HG02763 (cell line): ENCODE measurements at regions not wholly inside any gene's neighbourhood (a gene's known extent, or its start where the extent isn't known, plus 50 kb on each side); places are given as distances from the start of the nearest gene placed in this dataset.

Experiments used
- ATAC-seq: cut with Tn5 transposase; IDR thresholded peaks from one replicate; pipeline ENCODE4 v1.9.1; 2021; ENCODE audit warnings: mild to moderate bottlenecking, moderate library complexity; ENCODE audit not compliant: unreplicated experiment

GRCh38 chr7:79593866-79594301 is 140.4 kb upstream of the MAGI2 start:
- no peak for ATAC-seq

- ATAC-seq: no peak
Observed at GRCh38 chr7:79590916-79591623, 137.6 kb upstream of the MAGI2 start.

- ATAC-seq: no peak
Observed at GRCh38 chr7:79590391-79590790, 136.9 kb upstream of the MAGI2 start.

- ATAC-seq: no peak
Observed at GRCh38 chr7:79570903-79571302, 117.4 kb upstream of the MAGI2 start.

GRCh38 chr7:79563821-79564522 is 110.5 kb upstream of the MAGI2 start:
- ATAC-seq: no peak

- no peak for ATAC-seq
Observed at GRCh38 chr7:79555571-79555970, 102.1 kb upstream of the MAGI2 start.

- ATAC-seq: no peak
Observed at GRCh38 chr7:79553811-79554555, 100.5 kb upstream of the MAGI2 start.

GRCh38 chr7:79552463-79552862 is 99.0 kb upstream of the MAGI2 start:
- no peak for ATAC-seq

GRCh38 chr7:79548727-79549126 is 95.3 kb upstream of the MAGI2 start:
- no peak for ATAC-seq

GRCh38 chr7:79547132-79547531 is 93.7 kb upstream of the MAGI2 start:
- no peak for ATAC-seq

- ATAC-seq: no peak
Observed at GRCh38 chr7:79540592-79540991, 87.1 kb upstream of the MAGI2 start.

GRCh38 chr7:79534128-79534527 is 80.7 kb upstream of the MAGI2 start:
- ATAC-seq: no peak

GRCh38 chr7:79531905-79532664 is 78.6 kb upstream of the MAGI2 start:
- no peak for ATAC-seq

GRCh38 chr7:79531116-79531515 is 77.6 kb upstream of the MAGI2 start:
- no peak for ATAC-seq

- no peak for ATAC-seq
Observed at GRCh38 chr7:79529881-79530235, 76.4 kb upstream of the MAGI2 start.

GRCh38 chr7:79529214-79529880 is 75.9 kb upstream of the MAGI2 start:
- no peak for ATAC-seq

GRCh38 chr7:79528421-79528820 is 75.0 kb upstream of the MAGI2 start:
- ATAC-seq: no peak

GRCh38 chr7:79524048-79524447 is 70.6 kb upstream of the MAGI2 start:
- no peak for ATAC-seq

- ATAC-seq: no peak
Observed at GRCh38 chr7:79523436-79523835, 70.0 kb upstream of the MAGI2 start.

GRCh38 chr7:79520543-79520942 is 67.1 kb upstream of the MAGI2 start:
- no peak for ATAC-seq

- no peak for ATAC-seq
Observed at GRCh38 chr7:79515358-79515757, 61.9 kb upstream of the MAGI2 start.
